ENCODE measurements at regions not wholly inside any gene's neighbourhood (a gene's known extent, or its start where the extent isn't known, plus 50 kb on each side); places are given as distances from the start of the nearest gene placed in this dataset.

DNA sequence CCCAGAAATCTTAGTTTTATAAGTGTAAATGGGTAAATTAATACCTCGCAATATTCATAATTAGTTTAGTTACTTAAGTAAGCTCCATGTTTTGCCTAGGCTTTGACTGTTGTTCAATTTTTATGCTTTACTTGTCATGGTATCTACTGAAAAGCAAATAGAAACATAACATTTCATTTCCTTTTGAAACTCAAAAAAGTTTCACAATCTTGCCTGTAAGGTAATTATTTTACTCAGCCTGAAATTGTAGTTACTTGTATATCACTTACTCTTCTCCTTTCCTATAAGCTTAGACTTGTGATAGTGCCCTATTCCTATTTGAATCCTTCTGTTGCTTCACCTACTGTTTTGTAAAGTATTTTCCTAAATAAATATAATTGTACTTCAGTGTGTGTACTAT is 914.4 kb upstream of the COX7C start:
- TF ChIP-seq CTCF (IDR thresholded peaks at IDR 0.05) = no peak
- no peak for TF ChIP-seq POLR2AphosphoS5 (IDR thresholded peaks at IDR 0.05)
- TF ChIP-seq POLR2A (IDR thresholded peaks at IDR 0.05) = no peak
- TF ChIP-seq EP300 (IDR thresholded peaks at IDR 0.05) = no peak
